OCI-LY7 (cell line): ENCODE measurements at regions not wholly inside any gene's neighbourhood (a gene's known extent, or its start where the extent isn't known, plus 50 kb on each side); places are given as distances from the start of the nearest gene placed in this dataset.

Source experiments
- BruUV-seq: library from RNA; stranded (reverse); fragments of 400-500 nt; replicated peaks from 2 replicates; lab custom pipeline; 2021; lab: Mats Ljungman, UMichigan
- CTCF ChIA-PET: fragments of 300-600 bp; sonication (Branson Sonifier 250); formaldehyde crosslinking; loops from one replicate; lab custom pipeline; 2022; ENCODE audit warnings: antibody characterized with exemption; ENCODE audit not compliant: unreplicated experiment; lab: Charles Lee
- POLR2A ChIA-PET: fragments of 300-600 bp; sonication (Branson Sonifier 250); formaldehyde crosslinking; loops from one replicate; lab custom pipeline; 2022; ENCODE audit warnings: antibody characterized with exemption; lab: Charles Lee
- DNase-seq: peaks from one replicate; pipeline ENCODE4 v3.0.0-alpha.2; 2015; ENCODE audit warnings: low spot score
- H2AFZ ChIP-seq: fragments of 200-600 bp; sonication (generic), shearing (Covaris generic); 2 replicates; pipeline ENCODE4 v1.6.1; 2014; ENCODE audit warnings: mild to moderate bottlenecking, antibody characterized with exemption, low read length, moderate library complexity
- H3K27ac ChIP-seq: fragments of 200-600 bp; sonication (generic); 2 replicates; pipeline ENCODE4 v1.5.1; 2014; ENCODE audit warnings: mixed run types, low read depth, mild to moderate bottlenecking, moderate library complexity, low read length, inconsistent platforms; ENCODE audit not compliant: poor library complexity, severe bottlenecking
- H3K36me3 ChIP-seq: fragments of 200-600 bp; sonication (generic); 2 replicates; pipeline ENCODE4 v1.6.1; 2014; ENCODE audit warnings: mild to moderate bottlenecking, antibody characterized with exemption, low read length, moderate library complexity, mixed read lengths; ENCODE audit not compliant: insufficient read depth
- H3K4me1 ChIP-seq: fragments of 200-600 bp; sonication (generic); 2 replicates; pipeline ENCODE4 v1.5.1; 2014; ENCODE audit warnings: mild to moderate bottlenecking, low read length; ENCODE audit not compliant: insufficient read depth, poor library complexity, severe bottlenecking
- H3K4me2 ChIP-seq: fragments of 200-600 bp; sonication (generic); 2 replicates; pipeline ENCODE4 v1.6.1; 2014; ENCODE audit warnings: mild to moderate bottlenecking, low read length
- H3K4me3 ChIP-seq: fragments of 200-600 bp; sonication (generic); 2 replicates; pipeline ENCODE4 v1.5.1; 2014; ENCODE audit warnings: mild to moderate bottlenecking, low read depth, low read length; ENCODE audit not compliant: poor library complexity, severe bottlenecking
- H3K79me2 ChIP-seq: fragments of 200-600 bp; sonication (generic); 2 replicates; pipeline ENCODE4 v1.6.1; 2016; ENCODE audit warnings: low read depth, mild to moderate bottlenecking, low read length, moderate library complexity, mixed read lengths; ENCODE audit not compliant: insufficient read depth
- H3K9me2 ChIP-seq: fragments of 200-600 bp; sonication (generic); 2 replicates; pipeline ENCODE4 v1.6.1; 2016; ENCODE audit warnings: mild to moderate bottlenecking, low read length, mixed read lengths; ENCODE audit not compliant: insufficient read depth
- H3K9me3 ChIP-seq: fragments of 200-600 bp; sonication (generic); 2 replicates; pipeline ENCODE4 v1.6.1; 2014; ENCODE audit warnings: mild to moderate bottlenecking, mixed run types, low read length, mixed read lengths
- H4K20me1 ChIP-seq: fragments of 200-600 bp; sonication (generic); 2 replicates; pipeline ENCODE4 v1.6.1; 2014; ENCODE audit warnings: mild to moderate bottlenecking, antibody characterized with exemption, low read length, moderate library complexity, mixed read lengths; ENCODE audit not compliant: insufficient read depth
- EZH2phosphoT487 ChIP-seq: fragments of 200-600 bp; sonication (generic); IDR thresholded peaks from 2 replicates; pipeline ENCODE4 v1.6.1; 2018; ENCODE audit warnings: low read depth, borderline replicate concordance, mild to moderate bottlenecking, mixed run types, antibody characterized with exemption, low read length, moderate library complexity, mixed read lengths
- intact Hi-C: fragments of 100-400 bp; cut with micrococcal nuclease; formaldehyde crosslinking; loops from one replicate; pipeline ENCODE4 v1.10.0; 2022; ENCODE audit not compliant: unreplicated experiment
- TF ChIP-seq, protein P1 (sequence below): fragments of 200-600 bp; sonication (generic); conservative IDR thresholded peaks from 2 replicates; pipeline ENCODE4 v1.5.1; 2014; ENCODE audit warnings: mild to moderate bottlenecking, antibody characterized with exemption, low read length, moderate library complexity, mixed read lengths

DNA sequence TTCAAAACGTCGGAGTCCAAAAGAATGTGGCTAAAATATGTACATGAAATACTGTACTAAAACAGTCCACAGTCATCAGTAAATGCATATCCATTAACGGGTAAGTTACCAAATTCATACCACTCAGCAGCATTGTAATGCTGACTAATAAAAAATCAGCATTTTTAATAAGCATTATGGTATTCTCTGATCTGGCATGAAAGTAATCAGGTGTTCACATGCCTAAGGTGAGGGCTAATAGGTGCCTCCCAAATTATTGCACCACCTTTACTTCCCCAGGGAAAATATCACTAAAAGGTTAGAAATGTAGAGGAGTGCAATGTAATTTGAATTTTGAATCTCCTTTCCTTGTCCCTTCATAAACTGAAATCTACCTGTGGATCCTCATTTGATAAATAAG lies 69.6 kb upstream of the PTGS2 start:
- no peaks in the 10 kb centered on the region for H3K9me3 ChIP-seq
- H3K4me2 ChIP-seq = no peak overlapping the region
- intact Hi-C loops = no loop called here
- no peaks in the 10 kb centered on the region for H3K4me1 ChIP-seq
- no peaks in the 10 kb centered on the region for H3K9me2 ChIP-seq
- H3K27ac ChIP-seq = no peak overlapping the region
- CTCF ChIA-PET = no interaction called here
- H4K20me1 ChIP-seq = no peaks in the 10 kb centered on the region
- no peaks in the 10 kb centered on the region for H3K79me2 ChIP-seq
- no TSS peak for BruUV-seq
- H2AFZ ChIP-seq = no peak overlapping the region
- no peak for DNase-seq
- H3K36me3 ChIP-seq = no peaks in the 10 kb centered on the region
- POLR2A ChIA-PET = no interaction called here
- TF ChIP-seq, protein P1, sequence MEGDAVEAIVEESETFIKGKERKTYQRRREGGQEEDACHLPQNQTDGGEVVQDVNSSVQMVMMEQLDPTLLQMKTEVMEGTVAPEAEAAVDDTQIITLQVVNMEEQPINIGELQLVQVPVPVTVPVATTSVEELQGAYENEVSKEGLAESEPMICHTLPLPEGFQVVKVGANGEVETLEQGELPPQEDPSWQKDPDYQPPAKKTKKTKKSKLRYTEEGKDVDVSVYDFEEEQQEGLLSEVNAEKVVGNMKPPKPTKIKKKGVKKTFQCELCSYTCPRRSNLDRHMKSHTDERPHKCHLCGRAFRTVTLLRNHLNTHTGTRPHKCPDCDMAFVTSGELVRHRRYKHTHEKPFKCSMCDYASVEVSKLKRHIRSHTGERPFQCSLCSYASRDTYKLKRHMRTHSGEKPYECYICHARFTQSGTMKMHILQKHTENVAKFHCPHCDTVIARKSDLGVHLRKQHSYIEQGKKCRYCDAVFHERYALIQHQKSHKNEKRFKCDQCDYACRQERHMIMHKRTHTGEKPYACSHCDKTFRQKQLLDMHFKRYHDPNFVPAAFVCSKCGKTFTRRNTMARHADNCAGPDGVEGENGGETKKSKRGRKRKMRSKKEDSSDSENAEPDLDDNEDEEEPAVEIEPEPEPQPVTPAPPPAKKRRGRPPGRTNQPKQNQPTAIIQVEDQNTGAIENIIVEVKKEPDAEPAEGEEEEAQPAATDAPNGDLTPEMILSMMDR = no peak
- TF ChIP-seq EZH2phosphoT487 = no peak
- H3K4me3 ChIP-seq = no peak overlapping the region

DNA sequence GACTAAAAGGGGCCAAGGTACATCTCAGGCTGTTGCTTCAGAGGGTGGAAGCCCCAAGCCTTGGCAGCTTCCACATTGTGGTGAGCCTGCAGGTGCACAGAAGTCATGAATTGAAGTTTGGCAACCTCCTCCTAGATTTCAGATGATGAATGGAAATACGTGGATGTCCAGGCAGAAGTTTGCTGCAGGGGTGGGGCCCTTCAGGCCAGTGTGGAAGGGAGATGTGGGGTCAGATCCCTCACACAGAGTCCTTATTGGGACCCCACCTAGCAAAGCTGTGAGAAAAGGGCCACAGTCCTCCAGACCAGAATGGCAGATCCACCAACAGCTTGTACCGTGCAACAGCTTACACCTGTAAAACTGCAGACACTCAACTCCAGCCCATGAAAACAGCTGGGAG lies 67.4 kb upstream of the PTGS2 start:
- Histone ChIP-seq H3K27ac (no peak overlapping the region), H3K4me2 (no peak overlapping the region), H3K4me1 (no peaks in the 10 kb centered on the region), H2AFZ (no peak overlapping the region), H3K36me3 (no peaks in the 10 kb centered on the region), H3K4me3 (no peak overlapping the region), H3K79me2 (no peaks in the 10 kb centered on the region), H3K9me2 (no peaks in the 10 kb centered on the region), H4K20me1 (no peaks in the 10 kb centered on the region), H3K9me3 (no peaks in the 10 kb centered on the region)
- ChIA-PET CTCF (no interaction called here), POLR2A (interaction anchor here (0.6 kb wide), 1 partner anchor 1031 kb away, joined by 3 read pairs; no protein-coding TSS in a partner anchor)
- BruUV-seq = no TSS peak
- DNase-seq = no peak
- intact Hi-C loops = no loop called here
- TF ChIP-seq, protein P1 = no peak
- TF ChIP-seq EZH2phosphoT487 = no peak

DNA sequence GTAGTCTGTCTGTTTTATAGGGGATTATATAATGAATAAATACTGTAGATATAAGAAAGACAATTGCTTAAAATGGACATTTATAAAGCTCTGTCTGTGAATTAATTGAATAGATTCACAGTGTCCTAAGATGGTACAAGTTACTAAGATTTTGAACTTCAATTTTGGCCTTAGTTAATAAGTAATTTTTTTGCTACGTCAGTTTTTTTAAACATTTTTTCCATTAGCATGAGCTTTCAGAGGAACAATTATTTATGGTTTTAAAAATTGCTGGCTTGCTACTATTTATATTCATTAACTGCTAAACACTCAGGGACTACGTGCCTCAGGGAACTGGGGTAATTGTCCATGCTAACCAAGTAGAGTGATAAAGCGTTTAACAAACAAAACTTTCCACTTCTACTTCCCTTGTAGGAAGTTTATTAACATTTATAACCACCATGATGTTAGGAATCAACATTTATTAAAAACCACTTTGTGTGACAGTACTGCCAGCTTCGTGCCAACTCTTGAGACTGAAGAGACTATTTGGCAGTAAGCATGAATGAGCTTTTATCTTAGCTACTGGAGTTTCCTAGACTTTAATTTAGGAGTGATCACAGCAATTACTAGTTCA lies 65.4 kb upstream of the PTGS2 start:
- no peaks in the 10 kb centered on the region for H3K9me2 ChIP-seq
- no peaks in the 10 kb centered on the region for H3K36me3 ChIP-seq
- TF ChIP-seq, protein P1 = no peak
- TF ChIP-seq EZH2phosphoT487 = no peak
- no peak overlapping the region for H3K27ac ChIP-seq
- no peak for DNase-seq
- ChIA-PET POLR2A (interaction anchor here (0.6 to 1.6 kb wide), 2 partner anchors 12 to 126 kb away, joined by 3 read pairs; no protein-coding TSS in a partner anchor), CTCF (no interaction called here)
- no peaks in the 10 kb centered on the region for H3K9me3 ChIP-seq
- no peaks in the 10 kb centered on the region for H4K20me1 ChIP-seq
- H2AFZ ChIP-seq = no peak overlapping the region
- no peak overlapping the region for H3K4me3 ChIP-seq
- no TSS peak for BruUV-seq
- no peaks in the 10 kb centered on the region for H3K4me1 ChIP-seq
- H3K4me2 ChIP-seq = no peak overlapping the region
- intact Hi-C loops = no loop called here
- no peaks in the 10 kb centered on the region for H3K79me2 ChIP-seq
